ENCODE measurements at regions not wholly inside any gene's neighbourhood (a gene's known extent, or its start where the extent isn't known, plus 50 kb on each side); places are given as distances from the start of the nearest gene placed in this dataset.

DNA sequence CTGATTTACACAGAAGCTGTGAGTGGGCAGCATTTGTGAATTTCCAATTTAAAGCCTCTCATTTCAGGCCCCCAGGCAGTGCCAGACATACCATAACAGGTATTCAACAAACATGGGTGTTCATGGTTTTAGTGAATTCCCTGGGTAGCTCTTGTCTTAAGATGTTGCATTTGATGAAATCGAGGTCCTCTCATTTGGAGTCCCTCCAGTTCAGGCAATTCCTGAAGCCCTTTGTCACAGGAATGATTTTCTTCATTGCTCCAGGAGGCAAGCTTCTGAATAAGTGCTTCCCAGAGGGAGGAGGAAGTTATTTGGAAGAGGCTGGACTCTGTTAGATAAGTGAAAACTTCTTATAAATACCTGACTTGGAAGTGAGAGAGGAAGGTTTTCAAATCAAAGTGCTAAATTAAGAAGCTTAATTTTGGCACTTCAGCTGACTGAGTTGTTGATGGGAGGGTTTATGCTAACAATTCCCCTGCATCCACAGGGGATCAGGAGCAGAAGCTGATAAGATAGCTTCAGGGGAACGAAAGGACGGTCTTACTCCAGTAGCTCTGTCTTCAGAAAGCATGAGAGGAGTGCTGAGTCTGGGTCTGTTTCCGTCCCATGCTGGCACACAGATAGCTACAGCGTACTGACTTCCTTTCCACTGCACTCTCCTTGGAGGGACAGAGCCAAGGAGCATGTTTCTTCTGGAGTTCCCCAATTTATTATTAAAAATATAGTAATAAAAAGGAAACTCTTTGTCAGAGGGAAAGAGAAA is 543.1 kb downstream of the GBA3 start:
- DNase-seq: no peak

DNA sequence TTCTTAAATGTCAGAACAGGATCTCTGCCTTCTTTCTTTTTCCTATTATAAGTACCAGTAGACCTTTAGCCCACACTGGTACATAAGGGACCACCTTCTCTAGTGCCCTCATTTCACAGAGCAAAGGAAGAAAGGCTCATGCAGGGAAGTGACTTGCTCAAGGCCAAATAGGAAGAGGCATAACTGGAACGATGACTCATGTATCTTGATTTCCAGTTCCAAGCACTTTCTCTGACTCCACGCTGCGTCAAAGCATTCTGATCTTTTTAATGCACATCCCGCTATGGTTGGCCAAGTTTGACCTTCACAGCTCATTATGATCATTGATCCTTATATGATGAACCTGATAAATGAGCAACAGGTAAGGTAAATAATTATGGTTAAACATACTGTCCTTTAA is 542.0 kb downstream of the GBA3 start:
- DNase-seq: no peak

DNA sequence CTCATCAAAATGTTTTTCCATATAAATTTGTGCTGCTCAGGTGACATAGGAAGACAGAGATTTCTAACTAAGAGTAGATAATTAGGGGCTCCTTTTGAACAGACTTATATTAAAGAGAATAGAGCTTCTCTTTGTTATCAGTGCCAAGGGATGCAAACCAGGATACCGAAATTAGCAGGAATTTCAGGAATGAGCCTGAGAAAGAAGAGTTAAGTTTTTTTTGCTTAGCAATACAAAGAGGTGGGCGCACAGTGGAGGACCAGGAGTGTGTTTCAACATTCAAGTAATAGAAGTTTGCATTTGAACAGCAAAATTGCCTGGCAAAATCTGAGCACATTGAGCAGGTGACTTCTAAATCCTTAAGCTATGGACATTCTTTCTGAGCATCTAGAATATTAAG is 541.3 kb downstream of the GBA3 start:
- DNase-seq: no peak

DNA sequence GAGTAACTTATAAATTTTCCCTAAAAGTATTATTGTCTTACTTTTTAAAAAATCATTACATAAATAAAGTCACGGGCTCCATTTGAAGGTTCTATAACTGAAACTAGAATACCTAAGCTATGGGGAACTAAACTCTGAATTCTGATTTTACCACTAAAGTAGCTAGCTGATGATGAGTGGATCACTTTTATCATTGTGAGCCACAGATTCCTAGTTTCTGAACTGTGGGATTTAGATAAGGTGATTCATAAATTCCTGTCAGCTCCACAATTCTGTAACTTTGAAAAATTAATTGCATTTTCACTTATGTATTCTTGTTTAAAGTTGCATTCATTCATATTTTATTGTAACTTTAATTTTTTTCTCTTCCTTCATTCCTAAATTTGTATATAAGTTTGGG is 540.9 kb downstream of the GBA3 start:
- no peak for DNase-seq

DNA sequence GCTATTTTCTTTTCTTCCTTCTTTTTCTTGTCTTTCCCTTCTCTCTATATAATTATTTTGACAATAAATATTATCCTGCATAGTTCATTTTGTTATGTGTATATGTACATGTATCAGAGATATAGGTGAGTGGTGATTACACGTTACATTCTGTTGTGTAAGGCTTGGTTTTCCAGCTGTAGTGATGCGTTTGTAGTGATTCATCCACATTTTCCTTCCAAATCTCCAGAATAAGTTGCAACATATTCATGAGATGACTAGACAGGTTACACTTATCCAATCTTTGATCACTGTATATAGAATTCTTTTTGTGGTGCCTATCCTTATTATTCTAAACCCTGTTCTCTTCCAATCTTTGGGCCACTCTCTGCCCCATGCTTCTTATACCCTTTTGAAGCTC is 540.2 kb downstream of the GBA3 start:
- DNase-seq: no peak

DNA sequence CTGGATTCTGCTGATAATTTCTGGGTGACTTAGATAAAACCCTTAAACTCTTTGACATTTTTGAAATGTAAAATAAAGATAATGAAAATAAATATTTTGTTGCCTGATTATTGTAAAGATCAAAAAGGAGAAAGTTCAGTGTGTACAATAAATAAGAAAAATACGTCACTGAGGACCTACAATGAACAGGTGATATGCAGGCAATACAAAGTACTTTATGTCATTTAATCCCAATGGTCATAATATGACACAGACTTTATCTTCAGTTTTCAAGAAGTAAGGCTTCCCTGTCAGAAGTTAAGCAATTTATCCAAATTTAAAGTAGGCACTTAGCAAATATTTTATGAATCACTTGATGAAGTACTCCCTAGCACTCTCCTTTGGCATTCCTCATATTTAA is 532.8 kb downstream of the GBA3 start:
- DNase-seq: no peak

DNA sequence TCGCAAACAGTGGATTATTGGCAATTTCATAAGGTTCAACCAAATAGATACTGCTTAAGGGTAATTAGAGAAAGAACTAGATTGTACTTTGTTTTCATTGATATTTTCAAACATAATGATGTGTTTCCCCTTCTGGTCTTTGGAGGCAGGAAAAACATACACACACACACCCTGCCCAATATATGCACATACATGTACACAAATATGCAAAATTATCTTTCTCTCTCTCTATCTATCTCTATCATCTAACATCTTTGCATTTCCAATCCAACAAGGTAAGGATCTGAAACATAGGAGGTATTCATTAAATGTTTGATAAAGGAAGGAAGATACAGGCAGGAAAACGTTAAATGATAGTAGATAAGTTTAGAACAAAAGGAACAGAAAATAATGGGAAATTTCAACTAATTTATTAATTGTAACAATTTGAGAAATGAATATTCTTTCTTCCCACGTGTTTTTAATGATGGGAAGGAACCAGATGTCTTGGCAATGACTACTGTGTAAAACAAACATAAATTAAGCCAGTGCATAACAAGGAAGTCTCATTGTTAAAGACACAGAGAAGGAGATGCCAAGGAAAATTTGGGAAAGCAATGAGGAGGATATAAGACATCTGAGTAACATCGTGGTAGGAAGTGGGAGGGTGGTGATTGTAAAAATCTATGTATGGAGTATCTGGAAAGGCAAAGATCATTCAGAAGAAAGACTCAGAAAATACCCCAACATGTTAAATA is 532.1 kb downstream of the GBA3 start:
- no peak for DNase-seq

DNA sequence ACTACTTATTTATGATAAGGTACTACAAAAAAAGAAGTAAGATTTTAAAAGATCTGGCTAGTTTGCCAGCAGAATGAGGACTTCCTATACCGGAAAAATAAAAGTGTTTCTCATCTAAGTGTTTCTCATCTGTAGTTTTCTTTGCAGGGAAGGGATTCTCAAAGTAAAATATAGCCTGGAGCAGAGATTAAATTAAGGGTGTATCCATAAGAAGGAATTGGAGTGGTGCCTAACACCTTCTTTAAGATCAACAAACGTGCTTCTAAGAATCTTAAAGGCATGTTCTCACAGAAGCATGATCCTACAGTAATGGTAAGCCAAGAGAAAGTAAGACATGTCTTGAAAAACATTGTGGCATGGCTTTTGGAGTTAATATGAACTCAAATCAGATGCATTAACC is 528.2 kb downstream of the GBA3 start:
- no peak for DNase-seq

DNA sequence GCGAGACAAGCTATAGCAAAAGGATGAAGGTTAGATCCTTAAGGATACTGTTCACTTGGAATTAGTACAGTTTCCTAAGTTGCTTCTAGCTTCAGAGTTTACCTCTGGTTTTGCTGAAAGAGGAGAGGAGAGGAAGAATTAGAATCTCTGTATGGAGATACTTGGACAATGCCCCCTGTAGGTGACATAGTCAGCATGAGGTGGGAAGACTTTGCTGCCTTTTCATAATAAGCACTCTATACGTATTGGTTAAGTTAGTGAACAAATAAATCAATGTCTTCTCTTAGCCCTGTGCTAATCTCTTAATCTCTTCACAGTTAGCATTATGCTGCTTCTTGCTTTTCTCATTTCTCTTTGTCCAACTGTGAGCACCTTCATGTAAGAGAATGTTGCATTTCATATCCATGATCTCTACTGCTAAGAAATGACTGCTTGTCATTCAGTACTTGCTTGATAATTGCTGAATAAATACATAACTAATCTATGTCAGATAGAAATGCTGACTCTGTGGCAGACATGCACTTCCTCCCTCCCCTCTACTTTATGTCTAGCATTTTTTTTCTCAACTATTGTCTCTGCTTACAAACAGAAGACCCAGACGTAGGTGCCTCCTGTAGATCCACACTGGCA is 527.2 kb downstream of the GBA3 start:
- DNase-seq: no peak

DNA sequence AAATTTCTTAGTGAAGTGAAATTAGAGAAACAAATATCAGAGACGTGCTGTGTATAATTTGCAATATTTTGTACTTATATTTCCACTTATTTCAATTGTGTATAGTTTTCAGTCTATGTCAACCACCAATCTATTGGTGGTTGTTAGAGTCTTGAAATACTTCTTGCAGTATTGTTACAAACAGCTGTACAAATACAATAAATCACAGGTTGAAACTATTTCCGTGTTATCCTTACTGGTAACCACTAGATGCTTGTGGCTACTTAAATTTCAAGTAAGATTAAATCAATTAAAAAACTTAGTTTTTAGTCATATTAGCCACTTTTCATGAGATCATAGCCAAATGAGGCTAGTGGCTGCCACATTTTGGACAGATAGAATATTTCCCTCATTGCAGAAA is 520.5 kb downstream of the GBA3 start:
- no peak for DNase-seq

DNA sequence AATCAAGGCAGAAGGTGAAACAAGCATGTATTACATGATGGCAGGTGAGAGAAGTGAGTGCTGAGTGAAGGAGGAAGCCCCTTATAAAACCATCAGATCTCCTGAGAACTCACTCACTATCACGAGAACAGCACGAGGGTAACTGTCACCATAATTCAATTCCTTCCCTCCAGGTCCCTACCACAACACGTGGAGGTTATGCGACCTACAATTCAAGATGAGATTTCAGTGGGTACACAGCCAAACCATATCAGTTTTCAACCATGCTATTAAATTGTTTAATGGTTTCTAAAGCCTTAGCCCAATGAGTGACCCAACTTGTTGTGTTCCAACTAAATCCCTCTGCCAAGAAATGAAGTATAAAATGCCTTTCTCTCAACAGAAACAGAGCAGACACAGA is 519.8 kb downstream of the GBA3 start:
- DNase-seq: no peak

DNA sequence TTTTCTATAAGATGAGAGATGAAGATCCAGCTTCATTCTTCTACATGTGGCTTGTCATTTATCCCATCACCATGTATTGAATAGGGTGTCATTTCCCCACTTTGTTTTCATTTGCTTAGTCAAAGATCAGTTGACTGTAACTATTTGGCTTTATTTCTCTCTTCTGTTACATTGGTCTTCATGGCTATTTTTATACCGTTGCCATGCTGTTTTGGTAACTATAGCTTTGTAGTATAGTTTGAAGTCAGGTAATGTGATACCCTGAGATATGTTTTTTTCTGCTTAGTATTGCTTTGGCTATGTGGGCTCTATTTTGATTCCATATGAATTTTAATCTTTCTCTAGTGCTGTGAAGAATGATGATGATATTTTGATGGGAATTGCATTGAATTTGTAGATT is 514.3 kb downstream of the GBA3 start:
- no peak for DNase-seq

DNA sequence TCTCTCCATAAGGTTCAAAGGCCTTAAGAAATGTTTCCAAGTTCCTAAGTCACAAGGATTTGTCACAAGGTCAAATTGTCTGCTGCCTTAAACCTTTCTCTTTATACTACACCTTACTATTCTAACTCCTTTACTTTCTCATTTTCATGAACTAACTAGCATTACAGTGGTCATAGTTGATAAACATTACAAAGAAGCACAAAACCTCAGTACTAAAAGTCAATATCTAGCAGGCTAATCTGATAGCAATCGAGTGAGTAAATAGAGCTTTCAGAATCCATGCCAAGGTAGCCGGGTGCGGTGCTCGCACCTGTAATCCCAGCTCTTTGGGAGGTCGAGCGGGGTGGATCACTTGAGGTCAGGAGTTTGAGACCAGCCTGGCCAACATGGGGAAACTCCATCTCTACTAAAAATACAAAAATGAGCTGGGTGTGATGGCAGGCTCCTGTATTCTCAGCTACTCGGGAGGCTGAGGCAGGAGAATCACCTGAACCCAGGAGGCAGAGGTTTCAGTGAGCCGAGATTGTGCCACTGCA is 510.0 kb downstream of the GBA3 start:
- DNase-seq: no peak

DNA sequence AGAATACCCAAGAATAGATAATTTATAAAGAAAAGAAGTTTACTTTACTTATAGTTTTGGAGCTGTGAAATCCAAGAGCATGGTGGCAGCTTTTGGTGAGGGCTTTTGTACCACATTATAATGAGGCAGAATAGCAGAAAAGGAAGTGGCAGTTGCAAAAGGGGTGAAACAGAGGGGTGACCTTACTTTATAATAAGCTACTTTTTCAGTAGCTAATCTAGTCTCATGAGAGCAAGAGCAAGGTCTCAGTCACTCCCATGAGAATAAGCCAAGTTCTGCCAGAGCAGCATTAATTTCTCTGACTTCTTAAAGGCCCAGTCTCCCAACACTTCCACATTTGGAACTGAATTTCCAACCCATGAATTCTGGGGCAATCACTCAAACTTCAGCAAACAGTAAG is 502.0 kb downstream of the GBA3 start:
- DNase-seq: no peak

DNA sequence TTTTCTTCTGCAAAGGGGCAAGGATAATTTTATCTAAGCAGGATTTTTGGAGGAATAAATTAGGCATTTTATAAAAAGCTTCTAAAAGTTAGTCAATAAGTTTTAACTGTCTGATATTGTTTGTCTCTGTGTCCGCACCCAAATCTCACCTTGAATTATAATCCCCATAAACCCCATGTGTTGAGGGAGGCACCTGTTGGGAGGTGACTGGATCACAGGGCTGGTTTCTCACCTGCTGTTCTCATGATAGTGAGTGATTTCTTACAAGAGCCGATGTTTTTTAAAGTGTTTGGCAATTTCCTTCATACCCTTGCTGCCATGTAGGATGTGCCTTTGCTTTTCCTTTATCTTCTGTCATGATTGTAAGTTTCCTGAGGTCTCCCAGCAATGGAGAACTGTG is 481.4 kb downstream of the GBA3 start:
- DNase-seq: no peak

DNA sequence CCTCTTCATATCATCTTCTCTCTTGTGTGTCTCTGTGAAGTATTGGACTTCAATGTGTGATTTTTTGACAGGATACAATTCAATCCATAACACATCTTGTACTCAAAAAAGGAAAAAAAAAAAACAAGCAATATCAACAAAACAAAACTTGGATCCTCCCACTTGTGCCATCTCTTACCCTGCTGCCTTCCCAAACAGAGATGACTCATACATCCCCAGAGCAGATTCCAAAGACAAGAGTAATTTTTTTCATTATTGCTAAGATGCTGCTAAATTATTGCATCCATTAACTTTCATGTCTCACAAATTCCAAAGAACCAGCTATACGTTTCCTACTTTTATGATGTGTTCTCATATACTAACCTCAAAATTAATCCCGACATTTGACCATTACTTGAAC is 479.2 kb downstream of the GBA3 start:
- no peak for DNase-seq

DNA sequence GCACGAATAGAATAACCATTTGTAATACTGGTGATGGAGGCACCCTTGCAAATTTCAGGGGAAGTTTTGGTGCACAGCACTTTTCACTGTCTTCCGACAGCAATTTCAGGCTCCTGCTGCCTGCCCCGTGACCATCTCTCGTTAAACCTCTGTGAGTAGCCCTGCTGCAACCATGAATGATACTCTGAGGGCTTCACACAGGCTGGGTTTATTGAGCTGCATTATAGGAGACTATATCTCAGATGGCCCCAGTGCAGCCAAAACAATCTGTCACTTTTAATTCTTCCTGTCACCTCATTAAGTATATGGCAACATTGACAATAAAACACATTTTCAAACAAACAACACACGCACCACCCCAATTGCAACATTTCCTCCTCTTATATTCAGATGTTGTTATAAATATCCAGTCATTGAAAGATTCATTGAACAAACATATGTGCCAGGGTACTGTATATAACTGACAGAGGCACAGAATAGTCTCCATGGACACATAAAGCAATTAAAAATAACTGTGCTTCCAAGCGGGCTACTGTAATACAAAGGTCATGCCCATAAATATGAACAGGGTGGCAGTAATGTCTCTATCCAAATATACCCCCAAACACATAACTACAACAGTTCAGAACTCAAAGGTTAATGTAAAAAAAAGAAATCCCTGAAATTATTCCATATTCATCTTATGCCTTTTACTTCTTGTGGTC is 477.0 kb downstream of the GBA3 start:
- DNase-seq: no peak

DNA sequence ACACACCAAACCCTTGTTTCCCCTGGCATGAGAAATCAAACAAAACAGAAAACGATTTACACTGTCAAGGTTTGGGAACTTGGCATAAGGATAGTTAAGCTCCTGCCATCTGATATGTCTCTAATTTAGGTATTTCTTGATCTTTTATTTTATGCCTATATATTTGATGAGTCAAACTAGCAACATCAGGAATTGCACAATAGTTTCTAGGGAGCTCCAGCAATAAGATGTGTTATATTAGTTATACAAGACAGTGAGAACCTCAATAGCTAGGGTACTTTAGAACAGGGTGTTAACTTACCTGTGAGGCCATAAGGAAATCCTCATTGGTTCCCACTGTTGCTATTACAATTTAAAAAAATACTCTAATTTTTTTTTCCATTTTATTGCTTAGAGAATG is 474.2 kb downstream of the GBA3 start:
- no peak for DNase-seq

DNA sequence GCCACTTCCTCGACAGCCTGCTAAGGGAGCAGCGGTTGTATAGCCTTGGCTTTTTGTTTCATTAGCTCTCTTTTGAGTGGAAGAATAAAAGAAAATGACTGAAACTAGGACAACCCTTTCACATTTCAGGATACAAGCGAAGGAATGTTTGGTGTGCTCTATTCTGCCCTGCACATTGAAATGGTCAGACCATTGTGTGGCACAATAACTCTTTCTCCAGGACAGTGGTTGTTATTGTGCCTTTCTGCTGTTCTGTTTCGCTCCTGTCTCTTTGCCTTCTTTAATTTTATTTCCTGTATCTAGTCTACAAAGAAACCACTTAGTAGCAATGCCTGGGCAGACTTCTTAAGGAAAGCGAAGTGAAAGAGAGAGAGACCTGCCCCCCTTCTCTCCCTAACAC is 473.7 kb downstream of the GBA3 start:
- no peak for DNase-seq

DNA sequence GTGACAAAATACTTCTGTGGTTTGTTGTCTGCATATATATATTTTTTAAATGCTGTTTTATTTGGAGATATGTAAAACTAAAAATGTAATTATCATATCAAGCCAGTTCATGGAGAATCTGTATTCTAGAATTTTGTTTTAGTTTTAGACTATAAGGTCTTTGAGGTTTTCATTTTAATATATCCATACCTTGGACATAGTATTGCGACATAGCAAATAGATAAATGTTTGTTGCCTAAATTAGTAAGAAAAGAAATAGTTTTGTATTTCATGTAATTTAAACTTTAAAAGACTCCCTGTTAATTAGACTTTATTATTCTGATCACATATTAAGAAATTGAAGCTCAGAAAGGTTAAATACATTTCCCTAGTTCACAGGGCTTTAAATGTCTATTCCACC is 472.9 kb downstream of the GBA3 start:
- no peak for DNase-seq

DNA sequence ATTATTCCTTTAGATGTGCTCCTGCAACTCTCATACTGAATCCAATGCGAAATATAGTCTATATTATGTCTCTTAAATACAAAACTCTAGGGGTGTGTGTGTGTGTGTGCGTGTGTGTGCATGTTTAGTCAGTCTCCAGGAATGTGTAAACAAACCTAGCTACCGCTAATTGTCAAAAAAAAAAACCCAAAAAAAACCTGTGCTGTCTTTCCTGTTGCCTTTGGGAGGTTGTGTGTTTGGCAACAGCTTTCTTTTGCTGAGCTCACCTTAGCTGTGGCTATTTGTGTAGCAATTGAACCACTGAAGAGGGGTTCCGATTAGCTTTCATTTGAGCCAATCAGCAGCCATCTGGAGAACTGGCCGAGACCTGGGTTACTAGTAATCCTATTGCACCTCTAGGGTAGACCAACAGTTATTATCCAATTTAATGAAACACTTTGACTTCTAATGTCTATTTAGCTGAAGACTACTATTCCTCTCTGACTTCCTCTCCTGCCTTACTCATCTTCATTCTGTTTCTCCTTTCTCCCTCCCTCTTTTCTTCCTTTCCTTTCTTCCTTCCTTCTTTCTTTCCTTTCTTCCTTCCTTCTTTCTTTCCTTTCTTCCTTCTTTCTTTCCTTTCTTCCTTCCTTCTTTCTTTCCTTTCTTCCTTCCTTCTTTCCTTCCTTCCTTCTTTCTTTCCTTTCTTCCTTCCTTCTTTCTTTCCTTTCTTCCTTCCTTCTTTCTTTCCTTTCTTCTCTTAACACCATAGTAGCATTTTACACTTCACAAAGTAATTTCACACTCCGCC is 471.1 kb downstream of the GBA3 start:
- no peak for DNase-seq

DNA sequence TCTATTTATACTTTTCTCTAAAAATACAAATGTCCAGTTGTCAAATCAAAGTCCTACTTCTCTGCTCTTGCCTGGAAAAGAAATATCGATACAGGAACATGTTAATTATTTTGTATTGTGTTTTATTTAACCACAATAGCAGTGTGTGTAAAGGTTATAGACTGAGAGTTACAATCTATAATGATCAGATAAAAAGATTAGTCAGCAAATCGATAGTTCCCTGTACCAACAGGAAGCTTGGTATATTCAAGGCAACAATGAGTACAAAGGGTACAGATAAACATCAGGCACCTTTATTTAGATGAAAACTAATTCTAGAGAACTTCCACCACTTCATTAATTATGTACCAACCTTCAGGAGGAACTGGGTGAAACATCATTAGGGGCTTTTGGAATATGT is 469.5 kb downstream of the GBA3 start:
- no peak for DNase-seq

DNA sequence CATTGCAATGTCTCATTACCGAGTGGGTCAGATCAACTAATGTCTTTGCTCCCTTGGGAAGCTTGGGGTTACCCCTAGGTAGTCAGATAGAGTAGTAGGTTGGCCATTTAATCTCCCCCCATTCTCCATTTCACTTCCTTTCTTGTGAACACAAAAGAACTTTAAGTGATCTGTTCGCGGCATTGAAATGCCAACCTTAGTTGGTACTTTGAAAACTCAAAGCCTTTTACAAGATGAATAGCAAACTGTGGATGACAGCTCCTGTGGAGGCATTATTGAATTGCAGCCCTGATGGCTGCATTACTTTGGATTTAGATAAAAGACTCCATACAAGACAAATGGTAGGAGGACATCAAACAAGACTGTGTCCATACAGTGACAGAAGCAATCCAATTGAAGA is 469.1 kb downstream of the GBA3 start:
- DNase-seq: no peak
